ENCODE measurements at regions not wholly inside any gene's neighbourhood (a gene's known extent, or its start where the extent isn't known, plus 50 kb on each side); places are given as distances from the start of the nearest gene placed in this dataset.

- no peak for DNase-seq (ENCODE audit: low spot score)
These were observed 198.2 kb downstream of the KIF4B start for GRCh38 chr5:155211764-155212163.

- no peak for DNase-seq (ENCODE audit: low spot score)
These were observed 208.8 kb downstream of the KIF4B start for GRCh38 chr5:155222393-155222792.

- DNase-seq (ENCODE audit: low spot score) = no peak
These were observed 215.6 kb downstream of the KIF4B start for GRCh38 chr5:155229135-155229534.

- no peak for DNase-seq (ENCODE audit: low spot score)
These were observed 226.2 kb downstream of the KIF4B start for GRCh38 chr5:155239803-155240202.

- no peak for DNase-seq (ENCODE audit: low spot score)
These were observed 237.0 kb downstream of the KIF4B start for GRCh38 chr5:155250596-155250995.

GRCh38 chr5:155252025-155252424, 238.5 kb downstream of the KIF4B start:
- DNase-seq (ENCODE audit: low spot score) = no peak

GRCh38 chr5:155252717-155253116, 239.2 kb downstream of the KIF4B start:
- no peak for DNase-seq (ENCODE audit: low spot score)

- DNase-seq (ENCODE audit: low spot score) = no peak
These were observed 240.8 kb downstream of the KIF4B start for GRCh38 chr5:155254399-155254798.

- DNase-seq (ENCODE audit: low spot score) = no peak
These were observed 244.6 kb downstream of the KIF4B start for GRCh38 chr5:155258161-155258560.

GRCh38 chr5:155259648-155260047, 246.1 kb downstream of the KIF4B start:
- no peak for DNase-seq (ENCODE audit: low spot score)

GRCh38 chr5:155260798-155261197, 247.2 kb downstream of the KIF4B start:
- no peak for DNase-seq (ENCODE audit: low spot score)

- DNase-seq (ENCODE audit: low spot score) = no peak
These were observed 249.8 kb downstream of the KIF4B start for GRCh38 chr5:155263381-155263780.

- no peak for DNase-seq (ENCODE audit: low spot score)
These were observed 251.3 kb downstream of the KIF4B start for GRCh38 chr5:155264809-155265208.

- DNase-seq (ENCODE audit: low spot score) = no peak
These were observed 255.3 kb downstream of the KIF4B start for GRCh38 chr5:155268770-155269425.

- DNase-seq (ENCODE audit: low spot score) = no peak
These were observed 257.2 kb downstream of the KIF4B start for GRCh38 chr5:155270725-155271124.

GRCh38 chr5:155274484-155274883, 260.9 kb downstream of the KIF4B start:
- no peak for DNase-seq (ENCODE audit: low spot score)

GRCh38 chr5:155275222-155275621, 261.7 kb downstream of the KIF4B start:
- DNase-seq (ENCODE audit: low spot score) = no peak

GRCh38 chr5:155276231-155276630, 262.7 kb downstream of the KIF4B start:
- no peak for DNase-seq (ENCODE audit: low spot score)

GRCh38 chr5:155278532-155278931, 265.0 kb downstream of the KIF4B start:
- DNase-seq (ENCODE audit: low spot score) = no peak

- DNase-seq (ENCODE audit: low spot score) = no peak
These were observed 269.1 kb downstream of the KIF4B start for GRCh38 chr5:155282503-155283107.

- no peak for DNase-seq (ENCODE audit: low spot score)
These were observed 272.2 kb downstream of the KIF4B start for GRCh38 chr5:155285706-155286105.

GRCh38 chr5:155290937-155291336, 277.4 kb downstream of the KIF4B start:
- DNase-seq (ENCODE audit: low spot score) = no peak

- no peak for DNase-seq (ENCODE audit: low spot score)
These were observed 280.1 kb downstream of the KIF4B start for GRCh38 chr5:155293605-155294178.

GRCh38 chr5:155295111-155295510, 281.6 kb downstream of the KIF4B start:
- DNase-seq (ENCODE audit: low spot score) = no peak
